ENCODE measurements at regions not wholly inside any gene's neighbourhood (a gene's known extent, or its start where the extent isn't known, plus 50 kb on each side); places are given as distances from the start of the nearest gene placed in this dataset.

DNA sequence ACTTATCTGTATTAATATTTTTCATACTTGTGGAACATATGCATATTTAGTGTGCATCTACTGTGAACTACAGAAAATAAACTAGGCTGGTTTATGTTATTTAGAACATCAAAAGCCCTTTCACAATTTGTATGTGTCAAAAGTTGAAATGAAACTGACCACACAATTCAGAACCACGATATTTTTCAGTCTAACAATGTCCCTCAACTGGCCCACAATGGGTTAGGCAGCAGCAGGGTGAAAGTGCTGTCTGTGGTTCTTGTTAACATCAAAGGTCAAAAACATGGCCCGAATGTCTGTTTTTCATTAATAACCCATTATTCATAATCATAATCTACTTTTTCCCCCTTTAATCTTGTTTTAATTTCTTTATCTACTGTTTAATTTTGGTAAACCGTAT lies 559.9 kb upstream of the ATP2B1 start:
- TF ChIP-seq, protein P1, sequence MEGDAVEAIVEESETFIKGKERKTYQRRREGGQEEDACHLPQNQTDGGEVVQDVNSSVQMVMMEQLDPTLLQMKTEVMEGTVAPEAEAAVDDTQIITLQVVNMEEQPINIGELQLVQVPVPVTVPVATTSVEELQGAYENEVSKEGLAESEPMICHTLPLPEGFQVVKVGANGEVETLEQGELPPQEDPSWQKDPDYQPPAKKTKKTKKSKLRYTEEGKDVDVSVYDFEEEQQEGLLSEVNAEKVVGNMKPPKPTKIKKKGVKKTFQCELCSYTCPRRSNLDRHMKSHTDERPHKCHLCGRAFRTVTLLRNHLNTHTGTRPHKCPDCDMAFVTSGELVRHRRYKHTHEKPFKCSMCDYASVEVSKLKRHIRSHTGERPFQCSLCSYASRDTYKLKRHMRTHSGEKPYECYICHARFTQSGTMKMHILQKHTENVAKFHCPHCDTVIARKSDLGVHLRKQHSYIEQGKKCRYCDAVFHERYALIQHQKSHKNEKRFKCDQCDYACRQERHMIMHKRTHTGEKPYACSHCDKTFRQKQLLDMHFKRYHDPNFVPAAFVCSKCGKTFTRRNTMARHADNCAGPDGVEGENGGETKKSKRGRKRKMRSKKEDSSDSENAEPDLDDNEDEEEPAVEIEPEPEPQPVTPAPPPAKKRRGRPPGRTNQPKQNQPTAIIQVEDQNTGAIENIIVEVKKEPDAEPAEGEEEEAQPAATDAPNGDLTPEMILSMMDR (IDR thresholded peaks at IDR 0.05; ENCODE audit: unreplicated experiment), result no peak
- no peak overlapping the region for H3K4me3 Mint-ChIP-seq
- H3K4me1 Mint-ChIP-seq, result peaks cover 2% of the 10 kb centered on the region
- DNase-seq (ENCODE audit: low spot score in 2 of 2, unreplicated experiment in 2 of 2), result no peak
- H3K9me3 Mint-ChIP-seq, result peaks cover 4% of the 10 kb centered on the region
- no peaks in the 10 kb centered on the region for H3K27me3 Mint-ChIP-seq (ENCODE audit: low read depth)
- H3K27ac Mint-ChIP-seq, result no peak overlapping the region
- no peaks in the 10 kb centered on the region for H3K36me3 Mint-ChIP-seq

DNA sequence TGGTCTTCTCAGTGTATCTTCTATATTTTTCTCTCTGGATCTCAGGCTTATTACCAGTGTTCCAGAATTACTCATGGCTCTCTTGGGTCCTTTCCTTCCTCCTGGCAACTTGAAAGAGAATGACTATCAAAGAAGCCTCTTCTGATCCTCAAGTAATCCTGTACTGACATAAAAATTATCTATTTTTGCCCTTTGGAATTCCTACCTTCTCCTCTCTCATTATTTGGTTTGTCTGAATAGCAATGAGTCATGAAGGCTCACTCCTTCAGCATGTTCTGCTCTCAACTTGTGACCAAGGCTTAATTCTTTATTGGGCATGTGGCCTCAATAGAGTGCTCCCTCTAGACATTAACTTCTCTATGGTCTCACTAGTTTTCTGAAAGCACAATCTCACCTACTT lies 553.6 kb upstream of the ATP2B1 start:
- DNase-seq (ENCODE audit: low spot score in 2 of 2, unreplicated experiment in 2 of 2), result no peak
- Mint-ChIP-seq H3K27me3 (ENCODE audit: low read depth) (no peaks in the 10 kb centered on the region), H3K9me3 (peaks cover 6% of the 10 kb centered on the region), H3K4me3 (no peak overlapping the region), H3K27ac (peak overlapping the region; percentile 51), H3K4me1 (peaks cover 20% of the 10 kb centered on the region), H3K36me3 (no peaks in the 10 kb centered on the region)
- TF ChIP-seq, protein P1 (IDR thresholded peaks at IDR 0.05; ENCODE audit: unreplicated experiment), result no peak

DNA sequence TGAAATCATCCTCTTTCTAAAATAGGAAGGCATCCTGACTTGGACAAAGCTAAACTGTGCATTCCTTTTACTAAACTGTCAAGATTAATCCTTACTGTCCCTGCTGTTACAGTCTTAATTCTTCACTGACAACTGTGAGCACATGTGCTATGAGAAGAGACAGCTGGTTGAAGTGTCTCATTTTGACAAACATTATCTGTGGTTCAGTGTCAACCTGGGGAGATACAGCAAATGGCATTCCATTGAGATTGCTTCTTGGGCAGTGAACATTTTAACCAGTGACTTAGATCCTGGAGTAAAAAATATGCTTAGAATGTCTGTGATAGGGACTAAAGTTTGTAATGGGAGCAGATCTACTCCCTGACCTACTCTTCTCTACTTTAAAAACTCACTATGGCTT lies 552.6 kb upstream of the ATP2B1 start:
- peaks cover 8% of the 10 kb centered on the region for H3K9me3 Mint-ChIP-seq
- H3K27me3 Mint-ChIP-seq (ENCODE audit: low read depth), result no peaks in the 10 kb centered on the region
- DNase-seq (ENCODE audit: low spot score in 2 of 2, unreplicated experiment in 2 of 2), result no peak
- H3K4me3 Mint-ChIP-seq, result no peak overlapping the region
- H3K4me1 Mint-ChIP-seq, result peaks cover 20% of the 10 kb centered on the region
- H3K27ac Mint-ChIP-seq, result peak overlapping the region; percentile 44
- TF ChIP-seq, protein P1 (IDR thresholded peaks at IDR 0.05; ENCODE audit: unreplicated experiment), result no peak
- no peaks in the 10 kb centered on the region for H3K36me3 Mint-ChIP-seq

DNA sequence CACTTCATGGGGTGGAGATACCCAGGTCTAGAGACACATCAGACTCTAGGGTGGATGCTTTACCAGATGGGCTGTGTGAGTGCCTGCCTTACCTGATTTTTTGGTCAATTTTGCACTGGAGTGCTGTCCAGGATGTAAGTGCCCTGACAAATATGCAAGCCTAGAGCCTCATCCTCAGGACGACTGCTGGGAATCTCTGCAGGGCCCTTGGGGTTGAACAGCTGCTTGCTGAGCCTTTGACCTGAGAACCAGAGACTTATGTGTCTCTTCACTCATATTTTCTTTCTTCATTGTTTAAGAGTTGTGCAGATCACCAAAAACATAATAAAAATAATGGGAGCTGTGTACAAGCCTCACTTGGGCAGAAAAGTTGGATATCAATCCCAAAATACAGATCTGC lies 551.5 kb upstream of the ATP2B1 start:
- TF ChIP-seq, protein P1 (IDR thresholded peaks at IDR 0.05; ENCODE audit: unreplicated experiment), result no peak
- no peak for DNase-seq (ENCODE audit: low spot score in 2 of 2, unreplicated experiment in 2 of 2)
- Mint-ChIP-seq H3K36me3 (no peaks in the 10 kb centered on the region), H3K27ac (peak overlapping the region; percentile 37), H3K27me3 (ENCODE audit: low read depth) (no peaks in the 10 kb centered on the region), H3K9me3 (peaks cover 6% of the 10 kb centered on the region), H3K4me1 (peaks cover 20% of the 10 kb centered on the region), H3K4me3 (no peak overlapping the region)

DNA sequence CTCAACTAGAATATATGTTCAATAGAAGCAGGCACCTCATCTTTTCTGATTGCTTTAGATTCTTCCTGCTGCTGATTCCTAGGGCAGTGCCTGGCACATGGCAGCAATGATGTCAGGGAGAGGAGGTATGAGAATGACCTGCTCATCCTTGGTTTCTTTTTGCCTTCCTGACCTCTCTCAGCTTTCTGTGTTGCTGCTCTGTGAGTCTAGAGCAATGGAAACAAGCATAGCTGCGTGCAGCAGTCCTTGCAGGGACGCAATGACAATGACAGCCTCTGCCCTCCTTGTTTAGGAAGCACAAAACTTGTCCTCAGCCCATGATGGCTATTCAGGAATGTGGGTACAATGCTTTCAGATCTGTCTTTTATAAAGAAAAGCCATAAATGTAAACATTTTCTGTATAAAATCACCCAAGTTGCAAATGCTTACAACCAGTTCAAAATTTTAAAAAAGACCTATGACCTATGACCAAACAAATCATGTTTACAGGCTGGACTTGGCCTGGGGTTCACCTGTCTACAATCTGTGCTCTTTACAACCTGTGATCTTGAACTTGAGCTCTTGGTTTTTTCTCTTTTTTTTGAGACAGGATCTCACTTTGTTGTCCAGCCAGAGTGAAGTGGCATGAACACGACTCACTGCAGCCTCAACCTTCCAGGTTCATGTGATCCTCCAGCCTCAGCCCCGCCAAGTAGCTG lies 549.4 kb upstream of the ATP2B1 start:
- H3K36me3 Mint-ChIP-seq, result no peaks in the 10 kb centered on the region
- no peak overlapping the region for H3K4me3 Mint-ChIP-seq
- H3K4me1 Mint-ChIP-seq, result peaks cover 20% of the 10 kb centered on the region
- DNase-seq (ENCODE audit: low spot score in 2 of 2, unreplicated experiment in 2 of 2), result no peak
- peaks cover 4% of the 10 kb centered on the region for H3K9me3 Mint-ChIP-seq
- TF ChIP-seq, protein P1 (IDR thresholded peaks at IDR 0.05; ENCODE audit: unreplicated experiment), result no peak
- H3K27me3 Mint-ChIP-seq (ENCODE audit: low read depth), result no peaks in the 10 kb centered on the region
- H3K27ac Mint-ChIP-seq, result no peak overlapping the region

Measured in mesothelial cell of epicardium (in vitro differentiated cells).